NCI-H1436 (cell line): ENCODE measurements at regions not wholly inside any gene's neighbourhood (a gene's known extent, or its start where the extent isn't known, plus 50 kb on each side); places are given as distances from the start of the nearest gene placed in this dataset.
"Not testable (repeated sequence)": the region's sequence is repeated elsewhere in the genome, so short reads cannot be mapped to it uniquely, and the experiment has no call there.

Source experiments
- DNase-seq: peaks from one replicate; lab custom pipeline; 2025; lab: John Stamatoyannopoulos, UW

GRCh38 chr14:95818581-95818980 is 58.1 kb upstream of the TUNAR start:
- DNase-seq, result no peak

DNA sequence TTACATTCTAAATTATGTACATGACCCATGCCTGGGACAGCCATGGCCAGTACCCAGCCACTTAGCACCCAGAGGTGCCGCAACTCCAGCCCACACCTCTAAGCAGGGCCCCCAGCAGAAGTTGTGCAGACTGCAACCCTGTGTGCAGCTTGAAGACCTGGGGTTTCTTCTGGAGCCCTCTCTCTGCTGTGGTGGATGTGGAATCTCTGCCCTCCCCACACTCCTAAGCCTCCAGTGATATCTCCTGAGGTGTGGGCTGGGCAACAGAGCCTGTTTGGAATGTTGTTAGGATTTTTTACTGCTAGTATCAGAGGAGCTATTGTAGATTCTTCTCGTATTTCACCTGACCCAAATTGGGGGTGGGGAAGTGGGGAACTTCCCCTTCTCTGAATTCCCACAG is 59.4 kb upstream of the TUNAR start:
- DNase-seq, result no peak

DNA sequence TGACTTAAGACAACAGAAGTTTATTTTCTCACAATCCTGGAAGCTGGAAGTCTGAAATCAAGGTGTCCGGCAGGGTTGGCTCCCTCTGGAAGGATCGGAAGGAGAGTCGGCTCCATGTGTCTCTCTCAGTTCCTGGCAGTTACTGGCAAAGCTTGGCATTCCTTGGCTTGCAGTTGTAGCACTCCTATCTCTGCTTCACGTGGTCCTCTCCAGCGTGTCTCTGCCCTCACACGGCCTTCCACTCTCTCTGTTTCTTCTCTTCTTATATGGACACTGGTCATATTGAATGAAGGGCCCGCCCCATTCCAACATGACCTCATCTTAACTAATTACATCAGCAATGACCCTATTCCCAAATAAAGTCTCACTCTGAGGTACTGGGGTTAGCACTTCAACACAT is 60.1 kb upstream of the TUNAR start:
- DNase-seq, result no peak

DNA sequence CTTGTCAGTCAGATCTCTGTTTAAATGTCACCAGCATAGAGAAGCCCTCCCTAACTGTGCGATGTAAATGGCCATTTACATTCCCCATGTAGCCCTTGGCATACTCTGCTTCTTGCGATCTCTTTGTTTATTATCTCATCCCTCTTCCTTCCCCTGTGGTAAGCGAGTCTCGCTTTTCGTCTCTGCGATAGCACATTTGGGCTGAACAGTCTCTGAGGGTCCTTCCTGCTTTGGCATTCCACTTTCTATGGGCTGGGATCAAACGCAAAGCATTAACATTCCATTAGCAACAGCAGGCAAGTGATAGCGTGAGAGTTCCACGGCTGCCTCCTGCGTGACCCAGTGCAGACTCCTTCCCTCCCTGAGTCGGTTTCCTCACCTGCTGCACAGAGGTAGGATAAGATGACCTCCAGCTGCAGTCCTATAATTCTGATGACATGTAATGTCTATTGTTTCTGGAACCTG is 61.4 kb upstream of the TUNAR start:
- no peak for DNase-seq

- no peak for DNase-seq
These were observed 62.0 kb upstream of the TUNAR start for GRCh38 chr14:95814363-95815225.

DNA sequence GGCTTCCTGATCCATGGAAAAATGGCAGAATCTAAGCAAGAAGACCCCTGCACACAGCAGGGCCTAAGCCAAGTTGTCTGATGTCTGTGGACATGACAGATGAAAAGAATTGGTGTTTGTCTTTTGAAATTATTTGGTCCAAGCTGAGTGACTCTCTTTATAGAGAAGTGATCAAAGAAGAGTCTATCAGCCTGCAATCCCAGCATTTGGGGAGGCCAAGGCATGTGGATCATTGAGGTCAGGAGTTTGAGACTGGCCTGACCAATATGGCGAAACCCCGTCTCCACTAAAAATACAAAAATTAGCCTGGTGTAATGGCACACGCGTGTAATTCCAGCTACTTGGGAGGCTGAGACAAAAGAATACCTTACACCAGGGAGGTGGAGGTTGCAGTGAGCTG is 64.8 kb upstream of the TUNAR start:
- no peak for DNase-seq

DNA sequence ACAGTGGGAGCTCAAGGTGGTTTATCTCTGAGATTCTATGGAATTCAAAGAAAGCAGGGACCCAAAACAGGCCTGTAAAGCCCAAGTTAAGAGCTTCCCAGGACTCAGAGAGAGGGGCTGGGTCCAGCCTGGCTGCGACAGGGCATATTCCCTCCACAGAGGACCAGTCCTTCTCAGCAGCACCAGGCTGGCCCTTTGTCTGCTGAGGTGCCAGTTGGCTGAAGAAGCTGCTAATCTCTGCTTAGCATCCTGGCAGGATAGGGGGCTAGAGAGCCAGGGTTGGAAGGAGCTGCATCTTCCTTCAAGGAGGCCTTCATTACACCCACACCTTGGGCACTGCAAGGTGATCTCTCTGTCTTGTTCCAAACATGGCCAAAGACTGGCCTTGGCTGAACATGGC is 68.3 kb upstream of the TUNAR start:
- DNase-seq, result no peak

- DNase-seq, result no peak
These were observed 79.8 kb upstream of the TUNAR start for GRCh38 chr14:95796788-95797187.

DNA sequence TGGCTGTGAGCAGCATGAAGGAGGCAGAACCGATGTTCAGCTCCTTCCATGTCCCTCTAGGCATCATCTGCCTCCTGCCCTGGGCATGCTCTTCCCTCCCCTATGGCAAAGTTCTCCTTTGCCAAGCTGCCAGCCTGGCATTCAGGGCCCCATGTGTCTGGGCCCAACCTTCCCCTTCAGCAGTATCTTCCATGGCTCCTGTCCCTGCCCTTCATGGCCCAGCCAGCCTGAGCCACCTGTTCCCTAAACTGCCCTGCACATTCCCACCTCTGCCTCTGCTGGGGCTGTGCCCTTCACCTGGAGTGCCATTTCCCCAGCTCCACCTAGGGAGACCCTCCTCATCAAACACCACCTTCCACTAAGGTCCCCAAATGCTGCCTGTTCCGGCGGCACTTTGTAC is 74.0 kb upstream of the TCL1A start:
- no peak for DNase-seq

- DNase-seq, result no peak
These were observed 72.6 kb upstream of the TCL1A start for GRCh38 chr14:95786566-95786965.

GRCh38 chr14:95784137-95784536 is 70.2 kb upstream of the TCL1A start:
- no peak for DNase-seq

- DNase-seq, result no peak
These were observed 63.0 kb upstream of the TCL1A start for GRCh38 chr14:95776798-95777534.

DNA sequence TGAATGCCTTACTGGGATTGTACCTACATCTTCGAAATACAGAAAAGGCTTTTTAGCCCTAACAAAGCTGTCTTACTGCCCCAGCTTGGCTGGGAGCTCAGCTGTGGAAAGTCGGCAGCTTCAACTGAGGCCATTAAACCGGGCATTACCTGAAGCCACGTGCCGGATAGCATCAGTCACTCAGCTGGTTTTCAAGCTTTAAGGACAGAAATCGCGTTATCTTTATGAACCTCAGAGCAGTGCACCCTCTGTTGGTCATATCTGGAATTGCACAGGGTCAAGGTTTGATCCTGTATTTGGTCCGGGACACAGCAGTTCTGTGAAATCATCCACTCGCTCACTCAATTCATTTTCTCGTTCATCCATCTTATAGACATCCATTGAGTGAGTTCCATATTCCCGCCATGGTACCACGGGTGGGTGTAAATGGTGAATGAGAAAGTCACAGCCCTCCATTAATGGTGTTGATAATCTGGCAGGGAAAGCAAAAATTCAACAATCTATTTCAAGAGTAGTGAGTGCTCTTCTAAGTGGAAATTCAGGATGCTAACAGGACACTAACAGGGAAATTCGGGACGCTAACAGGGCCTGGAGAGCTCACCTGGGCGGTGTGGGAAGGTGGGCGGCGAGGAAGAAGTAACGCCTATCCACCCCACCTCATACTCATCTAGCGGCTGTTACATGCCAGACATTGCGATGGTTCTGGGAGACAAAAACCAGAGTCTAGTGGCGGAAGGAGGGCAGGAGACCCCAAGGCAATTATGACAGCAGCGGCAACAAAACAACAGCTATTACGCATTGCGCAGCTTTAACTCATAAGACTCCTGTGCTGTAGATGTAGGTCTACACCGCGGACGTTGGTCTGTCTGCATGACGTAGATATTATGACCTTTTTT is 60.6 kb upstream of the TCL1A start:
- peak; percentile 11 for DNase-seq

DNA sequence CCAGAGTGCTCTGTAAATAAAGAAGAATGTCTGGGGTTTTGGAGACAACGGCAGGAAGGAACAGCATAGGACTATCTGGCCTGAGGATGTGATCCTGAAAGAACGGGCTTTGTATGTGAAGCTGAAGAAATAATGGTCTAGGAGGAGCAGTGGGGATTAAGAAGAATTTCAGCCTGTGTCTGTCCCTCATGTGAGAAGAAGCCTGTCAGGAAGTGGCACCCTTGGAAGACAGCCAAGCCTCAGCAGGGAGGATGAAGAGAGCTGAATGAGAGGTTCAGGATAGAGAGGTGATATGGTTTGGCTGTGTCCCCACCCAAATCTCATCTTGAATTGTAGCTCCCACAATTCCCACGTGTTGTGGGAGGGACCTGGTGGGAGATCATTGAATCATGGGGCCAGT is 56.9 kb upstream of the TCL1A start:
- DNase-seq, result peak; percentile 23

GRCh38 chr14:95769976-95770375 is 56.1 kb upstream of the TCL1A start:
- DNase-seq, result no peak

- not testable (repeated sequence) for DNase-seq
These were observed 55.5 kb upstream of the TCL1A start for GRCh38 chr14:95769431-95769830.

- DNase-seq, result no peak
These were observed 51.1 kb upstream of the TCL1A start for GRCh38 chr14:95765051-95765450.

- DNase-seq, result no peak
These were observed 50.0 kb upstream of the TCL1A start for GRCh38 chr14:95763875-95764274.
